HG02642 (cell line): ENCODE measurements at regions not wholly inside any gene's neighbourhood (a gene's known extent, or its start where the extent isn't known, plus 50 kb on each side); places are given as distances from the start of the nearest gene placed in this dataset.

ENCODE experiments used
- ATAC-seq: cut with Tn5 transposase; IDR thresholded peaks from one replicate; pipeline ENCODE4 v1.9.1; 2021; ENCODE audit warnings: mild to moderate bottlenecking; ENCODE audit not compliant: unreplicated experiment, poor library complexity

DNA sequence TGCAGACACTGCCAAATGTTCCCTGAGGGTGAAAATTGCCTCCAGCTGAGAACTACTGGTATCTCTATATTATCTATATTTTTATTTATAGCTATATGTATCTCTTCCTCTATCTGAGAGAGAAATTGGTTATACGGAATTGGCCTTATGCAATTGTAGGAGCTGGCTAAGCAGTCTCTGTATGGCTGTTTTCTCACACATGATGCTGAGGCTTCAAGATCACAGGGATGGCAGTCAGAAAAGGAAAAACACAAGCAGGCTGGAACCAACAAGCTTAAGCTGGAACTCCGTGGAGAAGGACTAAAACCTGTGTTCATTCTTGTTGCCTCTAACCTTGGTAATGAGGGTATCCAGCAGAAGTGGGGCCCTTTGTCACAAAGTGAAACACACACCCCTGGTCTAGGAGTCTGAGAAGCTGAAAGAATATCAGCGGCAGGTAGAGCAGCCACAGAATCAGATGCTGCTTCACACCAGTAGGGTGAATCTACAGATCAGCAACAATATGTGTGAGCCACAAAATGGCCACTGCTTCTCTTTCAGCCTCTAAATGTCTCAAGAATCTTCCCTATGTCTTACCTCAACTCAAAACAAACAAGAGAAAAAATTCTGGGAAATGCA lies 166.5 kb upstream of the PPP1R2C start:
- no peak for ATAC-seq

DNA sequence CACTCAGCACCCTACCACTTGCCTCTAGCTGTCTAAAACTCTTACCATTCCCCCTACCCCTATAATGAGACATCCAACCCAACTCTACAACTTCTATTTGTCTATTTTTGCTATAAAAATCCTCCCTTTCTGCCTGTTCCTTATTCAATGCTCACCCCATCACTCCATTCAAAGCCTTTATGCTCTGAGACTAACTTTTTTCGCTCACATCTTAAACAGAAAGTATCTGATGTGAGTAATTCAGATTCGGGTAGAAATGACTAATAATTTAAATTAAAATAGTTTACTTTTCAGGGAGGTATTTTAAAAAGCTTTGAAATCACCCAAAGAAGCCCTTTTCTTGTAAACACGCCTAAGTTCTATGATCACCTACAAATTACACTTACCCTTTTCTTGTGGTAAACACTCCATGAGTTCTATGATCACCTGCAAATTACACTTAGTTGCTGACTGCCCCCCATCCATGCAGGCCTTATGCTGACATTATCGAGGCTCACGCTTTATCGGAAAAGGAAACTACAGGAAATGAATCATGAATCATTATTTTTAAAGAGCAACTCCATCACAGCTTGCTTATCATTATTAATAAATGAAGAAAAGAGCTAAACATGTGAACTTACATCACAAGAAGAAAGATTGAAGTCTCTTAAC lies 168.7 kb upstream of the PPP1R2C start:
- no peak for ATAC-seq

DNA sequence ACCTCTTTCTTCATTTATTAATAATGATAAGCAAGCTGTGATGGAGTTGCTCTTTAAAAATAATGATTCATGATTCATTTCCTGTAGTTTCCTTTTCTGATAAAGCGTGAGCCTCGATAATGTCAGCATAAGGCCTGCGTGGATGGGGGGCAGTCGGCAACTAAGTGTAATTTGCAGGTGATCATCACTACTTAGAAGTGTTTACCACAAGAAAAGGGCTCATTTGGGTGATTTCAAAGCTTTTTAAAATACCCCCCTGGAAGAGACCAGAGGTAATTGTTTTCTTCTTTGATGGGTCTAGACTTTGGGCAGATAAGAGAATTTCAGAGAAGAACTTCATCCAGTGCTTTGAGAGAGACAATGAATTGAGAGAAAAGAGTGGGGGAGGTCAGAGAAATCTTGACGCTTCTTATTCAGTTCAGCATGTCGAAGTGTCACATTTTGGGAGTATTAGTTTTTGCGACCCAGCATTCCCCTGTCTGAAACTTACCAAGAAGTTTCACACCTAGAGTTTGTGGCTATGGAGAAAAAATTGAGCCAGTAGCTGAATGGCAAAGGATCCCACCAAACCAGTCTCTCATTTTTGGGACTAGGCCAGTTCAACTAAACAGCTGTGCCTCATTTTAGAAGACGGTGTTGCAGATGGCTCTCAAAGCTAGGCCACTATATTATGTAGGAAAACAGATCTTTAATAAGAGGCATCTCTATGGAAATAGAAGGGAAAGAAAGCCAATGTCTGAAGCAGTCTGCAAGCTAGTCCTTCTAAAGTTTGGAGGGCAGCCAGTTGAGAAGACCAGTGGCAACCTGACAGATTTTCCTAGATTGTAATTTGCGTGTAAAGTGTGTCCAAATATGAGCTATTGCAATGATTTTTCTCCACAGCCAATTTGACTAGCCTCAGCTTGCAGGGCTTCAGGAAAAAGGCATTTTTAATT lies 171.0 kb upstream of the PPP1R2C start:
- ATAC-seq, result no peak

DNA sequence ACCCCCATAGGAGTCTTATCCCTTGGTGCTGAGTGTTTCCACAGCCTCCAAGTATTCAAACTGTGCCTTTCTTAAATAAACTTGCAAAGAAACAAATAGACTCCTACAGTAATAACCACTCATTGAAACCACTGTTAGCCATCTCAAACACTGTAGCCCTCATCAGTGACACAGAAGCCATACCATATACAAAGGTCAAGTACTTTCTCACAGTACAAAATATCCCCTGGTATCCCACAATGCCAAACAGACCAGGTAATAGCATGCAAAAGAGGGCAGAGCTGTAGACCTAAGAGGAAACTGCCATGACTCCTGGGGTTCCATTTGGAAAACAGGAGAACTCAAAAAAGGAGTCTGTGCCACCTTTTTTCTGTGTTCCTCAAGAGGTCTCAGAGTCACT lies 173.8 kb upstream of the PPP1R2C start:
- ATAC-seq, result no peak

DNA sequence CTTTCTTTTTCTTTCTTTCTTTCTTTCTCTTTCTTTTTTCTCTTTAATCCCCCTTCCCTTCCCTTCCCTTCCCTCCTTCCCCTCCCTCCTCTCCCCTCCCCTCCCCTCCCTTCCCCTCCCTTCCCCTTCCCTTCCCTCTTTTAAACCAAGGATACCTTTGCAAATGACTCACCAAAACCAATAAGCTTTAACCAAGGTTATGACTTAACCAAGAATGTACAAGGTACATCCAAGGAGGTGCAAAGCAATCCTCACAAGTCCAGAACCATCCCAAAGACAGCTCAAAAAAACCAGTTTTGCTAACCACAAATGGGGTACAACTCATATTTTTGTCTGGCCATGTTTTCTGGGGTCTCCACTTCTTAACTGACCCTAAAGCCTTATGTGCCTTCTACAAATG lies 174.7 kb upstream of the PPP1R2C start:
- no peak for ATAC-seq

DNA sequence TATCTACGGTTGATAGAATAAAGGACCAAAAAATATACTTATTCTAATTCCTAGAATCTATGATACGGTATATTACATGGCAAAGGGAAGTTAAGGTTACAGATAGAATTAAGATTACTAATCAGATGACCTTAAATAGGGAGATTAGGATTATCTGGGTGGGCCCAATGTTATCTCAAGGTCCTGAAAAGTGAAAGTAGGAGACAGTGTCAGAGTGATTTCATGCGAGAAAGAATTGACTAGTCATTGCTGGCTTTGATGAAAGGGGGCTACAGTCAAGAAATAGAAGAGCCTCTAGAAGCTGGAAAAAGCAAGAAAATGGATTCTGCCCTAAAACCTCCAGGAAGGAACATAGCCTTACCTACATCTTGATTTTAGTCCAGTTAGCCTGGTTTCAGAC lies 176.9 kb upstream of the PPP1R2C start:
- ATAC-seq, result peak; percentile 13

DNA sequence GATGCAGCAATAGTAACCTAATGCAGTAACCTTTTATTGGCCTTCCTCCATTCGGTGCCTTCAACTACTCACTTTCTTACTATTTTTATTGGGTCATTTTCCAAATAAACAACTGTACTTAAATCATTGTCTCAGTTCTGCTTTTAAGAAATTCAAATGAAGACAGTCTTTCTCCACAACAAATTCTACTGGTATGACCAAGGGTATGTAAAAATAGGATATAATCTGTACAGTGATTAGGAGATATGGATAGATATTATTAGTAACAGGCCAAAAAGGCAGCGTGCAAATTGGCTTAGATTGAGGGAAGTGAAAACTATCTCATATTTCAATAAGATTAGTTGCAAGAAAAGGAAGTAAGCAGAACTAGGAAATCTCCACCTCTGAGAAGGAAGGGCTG lies 177.4 kb upstream of the PPP1R2C start:
- ATAC-seq, result peak; percentile 75

DNA sequence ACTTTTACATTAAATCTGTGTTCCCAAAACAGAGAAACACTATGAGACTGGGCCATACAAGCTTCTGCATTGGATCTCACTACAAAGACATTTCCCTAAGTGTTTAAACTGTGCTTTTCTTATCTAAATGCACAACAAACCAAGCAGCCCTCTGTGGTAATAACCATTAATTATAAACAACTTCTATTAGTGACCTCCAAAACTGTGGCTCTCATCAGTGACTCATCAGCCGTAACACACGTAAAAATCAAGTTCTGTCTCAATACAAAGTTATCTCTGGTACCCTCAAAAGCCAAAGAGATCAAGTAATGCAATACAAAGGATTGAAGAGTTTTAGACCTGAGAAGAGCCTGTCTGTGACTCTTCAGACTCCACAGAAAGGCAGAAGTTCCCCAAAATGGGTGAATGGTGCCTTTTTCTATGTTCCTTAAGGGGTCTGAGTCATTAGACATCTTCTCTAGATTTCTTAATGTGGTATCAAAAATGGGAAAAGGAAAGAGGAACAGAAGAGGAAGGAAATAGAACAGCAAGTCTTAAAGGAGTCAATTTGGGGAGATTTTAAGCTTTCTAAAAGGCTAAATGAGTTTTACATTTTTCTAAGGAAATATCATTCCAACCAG lies 189.8 kb upstream of the PPP1R2C start:
- no peak for ATAC-seq

DNA sequence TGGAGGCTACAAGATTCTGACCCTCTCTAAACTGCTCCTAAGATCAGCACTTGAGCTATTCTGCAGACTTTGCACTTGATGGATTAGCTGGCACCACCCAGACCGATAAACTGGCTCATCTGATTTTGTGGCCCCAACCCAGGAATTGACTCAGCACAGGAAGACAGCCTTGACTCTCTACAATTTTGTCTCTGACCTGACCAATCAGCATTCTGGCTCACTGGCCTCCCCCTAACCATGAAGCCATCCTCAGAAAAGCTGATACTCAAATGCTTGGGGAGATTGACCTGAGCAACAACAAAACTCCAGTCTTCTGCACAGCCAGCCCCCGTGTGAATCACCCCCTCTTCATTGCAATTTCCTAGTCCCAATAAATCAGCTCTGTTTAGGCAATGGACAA lies 195.4 kb upstream of the PPP1R2C start:
- no peak for ATAC-seq

DNA sequence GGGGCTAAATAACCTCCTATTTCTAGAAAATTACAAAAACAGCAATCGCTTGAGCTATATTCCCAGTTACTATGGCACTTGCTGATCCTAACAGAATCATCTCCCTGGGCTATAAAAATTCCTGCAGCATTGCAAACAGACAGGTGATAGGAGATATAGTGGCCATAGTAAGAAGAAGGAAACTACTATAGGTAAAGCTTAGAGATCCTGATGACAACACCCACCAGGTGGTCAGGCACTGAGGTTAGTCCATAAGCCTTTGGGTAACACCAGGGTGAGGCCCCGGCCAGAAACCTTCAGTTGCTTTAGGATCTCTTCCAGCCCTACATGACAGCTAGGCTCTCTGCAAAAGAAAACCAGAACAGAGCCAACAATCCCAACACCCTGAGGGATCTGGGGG lies 197.9 kb upstream of the PPP1R2C start:
- ATAC-seq, result no peak

DNA sequence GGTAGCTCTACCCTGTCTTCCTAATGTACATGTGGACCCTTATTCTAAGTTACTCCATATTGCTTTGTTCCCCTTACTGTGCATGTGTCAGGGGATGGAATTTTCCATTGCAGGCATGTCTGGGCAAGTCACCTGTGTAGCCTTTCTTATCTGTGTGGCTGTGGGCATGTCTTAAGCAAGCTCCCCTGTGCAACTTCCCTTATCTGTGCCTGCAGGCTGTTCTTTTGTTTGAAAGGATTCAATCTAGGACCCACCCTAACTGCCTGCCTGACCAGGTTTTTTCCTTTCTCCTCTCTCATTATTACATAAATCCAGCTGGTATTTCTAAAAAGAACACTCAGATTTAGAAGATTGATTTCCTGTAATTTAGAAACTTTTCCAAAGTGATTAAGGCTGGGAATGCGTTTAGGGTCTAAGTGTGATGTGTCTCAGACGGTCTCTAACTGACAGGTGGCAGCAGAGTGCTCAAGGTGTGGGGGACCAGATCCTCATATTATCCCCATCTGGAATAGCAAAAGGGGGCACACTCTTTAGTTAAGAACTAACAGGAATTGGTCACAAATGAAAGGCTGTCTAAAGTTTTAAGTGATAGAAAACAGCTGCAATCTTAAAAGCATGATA lies 198.9 kb upstream of the PPP1R2C start:
- ATAC-seq, result no peak

DNA sequence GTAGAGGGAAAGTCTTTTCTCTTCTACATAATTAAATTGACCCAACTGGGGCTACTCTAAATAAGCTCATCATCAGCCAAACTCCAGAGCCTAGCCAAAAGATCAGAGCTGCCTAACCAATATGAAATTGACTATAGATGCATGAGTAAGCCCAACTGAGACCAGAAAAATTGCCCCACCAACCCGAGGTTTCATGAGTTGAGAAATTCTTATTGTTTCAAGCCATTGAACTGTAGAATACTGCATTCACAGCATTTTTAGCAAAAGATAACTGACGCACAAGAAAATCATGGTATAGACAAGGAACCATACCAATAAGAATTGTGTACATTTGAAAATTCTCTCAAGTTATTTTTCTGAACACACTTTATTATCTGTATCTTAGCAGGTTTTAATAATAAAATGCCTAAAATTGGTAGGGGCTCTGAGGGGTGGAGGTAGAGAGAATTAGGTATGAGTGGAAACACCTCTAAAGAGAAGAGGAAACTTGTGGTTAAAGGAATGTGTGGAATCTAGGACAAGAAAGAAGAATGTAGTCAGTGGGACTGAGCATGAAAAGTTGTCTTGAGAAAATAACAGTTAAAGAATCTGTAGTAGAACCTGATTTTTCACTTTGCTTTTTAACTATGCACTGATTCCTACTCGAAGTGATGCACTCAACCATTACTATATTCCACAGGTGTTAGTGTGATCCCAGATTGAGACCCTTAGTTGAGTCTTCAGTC lies 200.9 kb upstream of the PPP1R2C start:
- ATAC-seq, result no peak

DNA sequence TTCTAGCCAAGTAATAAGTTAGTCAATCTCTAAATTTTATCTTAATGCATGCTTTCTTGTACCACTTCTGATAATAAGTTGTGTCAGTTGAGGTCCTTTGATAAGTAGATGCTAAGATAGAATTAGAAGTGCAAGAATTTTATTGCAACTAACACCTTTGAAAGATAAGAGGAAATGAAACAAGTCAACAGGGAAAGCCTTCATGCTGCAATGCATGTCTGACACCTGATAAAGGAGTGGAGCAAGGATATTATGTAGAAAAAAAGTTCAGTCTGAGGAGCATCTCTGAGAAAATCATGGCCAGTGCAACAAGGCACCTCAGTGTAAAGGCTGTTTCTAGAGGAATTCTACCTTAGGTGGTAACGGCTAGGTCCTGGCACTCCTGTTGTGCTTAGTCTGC lies 210.7 kb upstream of the PPP1R2C start:
- ATAC-seq, result no peak

DNA sequence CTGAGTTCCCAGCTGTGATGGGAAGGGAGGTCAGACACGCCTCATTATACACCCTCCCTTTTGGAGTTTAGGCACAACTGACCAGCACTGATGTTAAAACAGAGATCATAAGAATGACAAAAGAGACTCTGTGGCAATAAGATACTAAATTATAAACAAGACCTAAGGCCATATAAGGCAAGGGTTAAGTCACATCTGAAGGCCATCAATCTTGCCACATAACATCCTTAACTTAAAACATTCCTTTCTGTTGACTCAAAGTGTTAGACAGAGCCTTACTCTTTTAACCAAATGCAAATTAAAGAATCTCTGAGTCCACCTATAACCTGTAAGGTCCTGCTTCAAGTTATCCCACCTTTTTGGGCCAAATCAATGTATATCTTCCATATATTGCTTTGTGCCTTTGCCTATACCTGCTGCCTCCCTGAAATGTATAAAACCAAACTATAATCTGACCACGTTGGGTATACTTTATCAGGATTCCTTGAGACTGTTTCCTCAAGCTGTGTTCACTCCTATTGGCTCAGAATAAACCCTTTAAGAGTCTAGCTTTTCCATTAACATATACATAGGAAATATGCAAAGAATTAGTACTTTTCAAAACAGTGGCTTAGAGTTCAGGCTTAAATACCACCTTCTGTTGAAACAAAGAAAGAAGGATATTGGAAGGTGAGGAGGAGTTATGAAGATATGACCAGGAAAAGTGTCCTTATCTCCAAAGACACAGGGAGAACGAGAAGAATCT lies 214.4 kb upstream of the PPP1R2C start:
- no peak for ATAC-seq

DNA sequence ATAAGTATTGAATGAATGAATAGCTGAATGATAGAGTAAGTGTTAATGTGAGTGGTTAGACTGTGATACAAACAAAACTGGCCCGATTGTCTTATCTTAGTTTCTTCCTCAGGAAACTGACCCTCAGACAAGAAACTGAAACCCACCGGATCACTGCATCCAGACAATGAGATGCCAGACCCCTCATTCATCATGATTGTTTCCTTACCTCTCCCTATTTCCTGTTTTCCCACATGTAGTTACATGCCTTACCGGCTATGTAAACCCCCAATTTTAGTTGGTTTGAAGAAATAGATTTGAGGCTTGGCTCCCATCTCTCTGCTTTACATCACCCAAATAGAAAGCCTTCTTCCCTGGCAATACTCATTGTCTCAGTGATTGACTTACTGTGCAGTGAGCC lies 218.9 kb upstream of the PPP1R2C start:
- ATAC-seq, result no peak

DNA sequence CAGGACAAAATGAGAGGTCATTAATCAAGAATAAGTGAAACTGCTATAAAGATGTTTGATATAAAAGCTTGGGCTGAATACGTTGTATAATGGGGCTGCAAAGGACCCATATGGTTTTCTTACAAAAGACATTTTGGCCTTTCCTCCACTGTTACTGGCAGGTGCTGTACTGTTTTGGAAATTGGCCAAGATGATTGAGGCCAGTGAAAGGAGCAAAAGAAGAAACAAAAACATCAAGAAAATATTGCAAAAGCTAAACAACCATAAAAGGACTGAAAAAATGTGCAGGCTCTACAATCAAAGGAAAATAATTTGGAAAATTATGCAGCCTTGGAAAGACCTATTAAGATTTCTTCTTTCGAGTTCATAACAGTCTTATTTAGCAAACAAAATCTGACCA lies 222.2 kb upstream of the PPP1R2C start:
- no peak for ATAC-seq

DNA sequence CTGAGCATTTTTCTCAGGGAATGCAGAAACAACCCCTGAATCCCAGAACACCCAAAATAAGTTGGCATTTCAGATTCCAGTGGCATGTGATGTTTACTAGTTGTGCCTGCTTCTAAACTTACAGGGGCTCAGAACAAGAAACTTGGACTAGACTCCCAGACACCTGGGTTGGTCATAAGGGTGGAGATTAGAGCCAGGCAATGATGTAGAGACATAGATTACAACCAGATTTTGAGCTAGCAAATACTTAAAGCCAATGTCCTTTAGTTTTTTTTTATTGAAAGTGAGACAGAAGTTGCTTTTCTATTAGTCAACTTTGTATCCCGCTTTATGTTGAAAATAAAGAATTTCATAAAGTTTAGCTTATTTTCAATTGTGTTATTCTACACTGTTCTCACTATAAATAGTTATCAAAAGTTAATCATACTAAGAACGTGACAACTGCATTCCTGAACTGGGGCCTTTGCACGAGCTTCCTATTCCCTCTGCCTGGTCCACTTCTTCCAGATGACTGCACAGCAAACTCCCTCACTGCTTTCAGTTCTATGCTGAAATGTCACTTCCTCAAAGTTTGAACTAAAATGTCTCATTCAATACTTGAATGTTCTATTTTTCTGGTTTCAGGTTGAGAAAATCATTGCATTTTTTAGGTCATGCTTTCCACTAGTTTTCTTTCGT lies 224.7 kb upstream of the PPP1R2C start:
- ATAC-seq, result peak; percentile 81

DNA sequence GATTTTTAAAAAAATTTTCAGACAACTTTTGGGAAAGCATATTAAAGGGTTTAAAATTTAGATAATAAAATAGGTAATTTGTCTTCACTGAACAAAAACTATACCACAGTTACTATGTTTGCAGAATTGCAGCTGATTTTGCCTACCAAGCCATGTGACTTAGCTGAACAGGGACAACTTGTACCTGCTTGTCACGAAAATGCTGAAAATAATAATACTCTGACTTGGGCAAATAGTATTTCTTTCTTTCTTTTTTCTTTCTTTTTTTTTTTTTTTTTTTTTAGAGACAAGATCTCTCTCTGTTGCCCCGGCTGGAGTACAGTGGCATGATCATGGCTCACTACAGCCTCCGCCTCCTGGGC lies 225.2 kb upstream of the PPP1R2C start:
- ATAC-seq, result peak; percentile 34

DNA sequence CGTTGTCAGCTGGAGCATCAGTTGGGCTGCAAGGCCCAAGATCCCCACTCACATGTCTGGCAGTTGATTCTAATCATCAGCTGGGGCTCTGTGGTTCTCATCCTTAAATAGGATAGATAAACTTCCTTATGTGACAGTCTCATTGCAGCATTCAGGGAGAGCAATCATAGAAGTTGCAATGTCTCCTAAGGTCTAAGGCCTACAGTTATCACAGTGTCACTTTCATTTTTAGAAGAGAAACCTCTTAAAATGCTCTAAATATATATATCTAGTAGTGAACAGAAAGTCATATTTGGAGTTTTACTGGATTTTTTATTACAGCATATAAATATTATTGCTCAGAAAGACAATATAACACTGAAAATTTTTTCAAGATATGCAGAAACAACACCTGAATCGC lies 226.0 kb upstream of the PPP1R2C start:
- no peak for ATAC-seq
